ENCODE measurements at regions not wholly inside any gene's neighbourhood (a gene's known extent, or its start where the extent isn't known, plus 50 kb on each side); places are given as distances from the start of the nearest gene placed in this dataset.

GRCh38 chrX:13147733-13148132, 103.3 kb upstream of the FAM9C start:
- no peak for DNase-seq (ENCODE audit: low spot score)

GRCh38 chrX:13147147-13147546, 102.7 kb upstream of the FAM9C start:
- DNase-seq (ENCODE audit: low spot score): no peak

- DNase-seq (ENCODE audit: low spot score): peak; percentile 8
Measured at GRCh38 chrX:13144927-13145655, 100.7 kb upstream of the FAM9C start.

GRCh38 chrX:13142891-13143290, 98.5 kb upstream of the FAM9C start:
- no peak for DNase-seq (ENCODE audit: low spot score)

- DNase-seq (ENCODE audit: low spot score): no peak
Measured at GRCh38 chrX:13140007-13140406, 95.6 kb upstream of the FAM9C start.

- DNase-seq (ENCODE audit: low spot score): no peak
Measured at GRCh38 chrX:13131396-13132137, 87.1 kb upstream of the FAM9C start.

- no peak for DNase-seq (ENCODE audit: low spot score)
Measured at GRCh38 chrX:13130816-13131215, 86.4 kb upstream of the FAM9C start.

GRCh38 chrX:13128104-13128503, 83.7 kb upstream of the FAM9C start:
- peak; percentile 12 for DNase-seq (ENCODE audit: low spot score)

GRCh38 chrX:13126775-13127174, 82.4 kb upstream of the FAM9C start:
- no peak for DNase-seq (ENCODE audit: low spot score)

GRCh38 chrX:13125188-13125587, 80.8 kb upstream of the FAM9C start:
- DNase-seq (ENCODE audit: low spot score): no peak

- peak; percentile 12 for DNase-seq (ENCODE audit: low spot score)
Measured at GRCh38 chrX:13123857-13124345, 79.5 kb upstream of the FAM9C start.

GRCh38 chrX:13123247-13123856, 78.9 kb upstream of the FAM9C start:
- DNase-seq (ENCODE audit: low spot score): no peak

- no peak for DNase-seq (ENCODE audit: low spot score)
Measured at GRCh38 chrX:13121020-13121555, 76.7 kb upstream of the FAM9C start.

GRCh38 chrX:13120017-13120416, 75.6 kb upstream of the FAM9C start:
- no peak for DNase-seq (ENCODE audit: low spot score)

- DNase-seq (ENCODE audit: low spot score): no peak
Measured at GRCh38 chrX:13119386-13119785, 75.0 kb upstream of the FAM9C start.

GRCh38 chrX:13115146-13115855, 70.9 kb upstream of the FAM9C start:
- DNase-seq (ENCODE audit: low spot score): no peak

GRCh38 chrX:13112499-13112898, 68.1 kb upstream of the FAM9C start:
- no peak for DNase-seq (ENCODE audit: low spot score)

- DNase-seq (ENCODE audit: low spot score): no peak
Measured at GRCh38 chrX:13110433-13111324, 66.3 kb upstream of the FAM9C start.

- no peak for DNase-seq (ENCODE audit: low spot score)
Measured at GRCh38 chrX:13109817-13110216, 65.4 kb upstream of the FAM9C start.

- DNase-seq (ENCODE audit: low spot score): no peak
Measured at GRCh38 chrX:13103914-13104274, 59.5 kb upstream of the FAM9C start.
